Endothelial cell of umbilical vein (primary cell): ENCODE measurements at regions not wholly inside any gene's neighbourhood (a gene's known extent, or its start where the extent isn't known, plus 50 kb on each side); places are given as distances from the start of the nearest gene placed in this dataset.

Experiments
- BruUV-seq: library from RNA; stranded (reverse); fragments of 400-500 nt; replicated peaks from 2 replicates; lab custom pipeline; 2021; lab: Mats Ljungman, UMichigan
- CTCF ChIA-PET: fragments of 300-600, 350-600 bp; sonication (Branson Sonifier 250); formaldehyde crosslinking; loops from one replicate; lab custom pipeline; 2021; ENCODE audit warnings: antibody characterized with exemption, inconsistent platforms; lab: Charles Lee
- POLR2A ChIA-PET: fragments of 300-600, 350-600 bp; sonication (Branson Sonifier 250); formaldehyde crosslinking; loops from one replicate; lab custom pipeline; 2021; ENCODE audit warnings: antibody characterized with exemption, inconsistent platforms; lab: Charles Lee
- DNase-seq: peaks from one replicate; pipeline ENCODE4 v3.0.0-alpha.2; 2011; ENCODE audit warnings: low read depth, low spot score
- FAIRE-seq: peaks from 2 replicates; lab custom pipeline; 2011; peaks lifted over from hg19 to GRCh38; lab: Jason Lieb, UNC
- H2AFZ ChIP-seq: 2 replicates; pipeline ENCODE4 v1.6.0; 2012; ENCODE audit warnings: low read depth, low read length, control low read depth, inconsistent platforms
- H3K27ac ChIP-seq: 2 replicates; pipeline ENCODE4 v1.5.1; 2011; ENCODE audit warnings: low read depth, mild to moderate bottlenecking, control low read depth, low read length, moderate library complexity; ENCODE audit not compliant: insufficient read depth
- H3K27me3 ChIP-seq, 2 experiments: 2 replicates each; pipeline versions ENCODE4 v1.6.0 to v1.6.1; 2011; ENCODE audit warnings: low read length in 2 of 2, mixed read lengths in 1 of 2; ENCODE audit not compliant: control insufficient read depth in 2 of 2, insufficient read depth in 2 of 2
- H3K36me3 ChIP-seq, 2 experiments: 2 replicates in 1 of 2; 3 replicates in 1 of 2; pipeline ENCODE4 v1.5.1; 2011; ENCODE audit warnings: low read length in 2 of 2, mild to moderate bottlenecking in 1 of 2, moderate library complexity in 1 of 2; ENCODE audit not compliant: control insufficient read depth in 2 of 2, insufficient read depth in 2 of 2; ENCODE audit errors: extremely low read depth in 1 of 2
- H3K4me1 ChIP-seq: 3 replicates; pipeline ENCODE4 v1.5.1; 2011; ENCODE audit warnings: mild to moderate bottlenecking, low read length; ENCODE audit not compliant: control insufficient read depth, insufficient read depth; ENCODE audit errors: extremely low read depth
- H3K4me2 ChIP-seq: 2 replicates; pipeline ENCODE4 v1.6.1; 2011; ENCODE audit warnings: low read length, control low read depth, mixed read lengths; ENCODE audit not compliant: insufficient read depth
- H3K4me3 ChIP-seq, 3 experiments: fragments of 200-600 bp in 1 of 3; sonication (generic), shearing (Covaris generic) in 1 of 3; replicated peaks in 1 of 3; 2 replicates each; pipeline ENCODE4 v1.5.1; 2011 to 2016; ENCODE audit warnings: control low read depth in 3 of 3, low read length in 3 of 3, mild to moderate bottlenecking in 2 of 3, inconsistent platforms in 1 of 3, low read depth in 1 of 3, moderate library complexity in 1 of 3; ENCODE audit not compliant: insufficient read depth in 1 of 3
- H3K79me2 ChIP-seq: 2 replicates; pipeline ENCODE4 v1.6.0; 2012; ENCODE audit warnings: low read length, inconsistent platforms; ENCODE audit not compliant: control insufficient read depth, insufficient read depth
- H3K9ac ChIP-seq: replicated peaks from 2 replicates; pipeline ENCODE3; 2011; ENCODE audit warnings: low read length, control low read depth; ENCODE audit not compliant: insufficient read depth; ENCODE audit errors: extremely low read depth
- H3K9me1 ChIP-seq: replicated peaks from 3 replicates; pipeline ENCODE4 v1.6.0; 2011; ENCODE audit warnings: mild to moderate bottlenecking, low read length; ENCODE audit not compliant: control insufficient read depth, insufficient read depth; ENCODE audit errors: extremely low read depth
- H3K9me3 ChIP-seq: replicated peaks from 2 replicates; pipeline ENCODE4 v1.5.1; 2012; ENCODE audit warnings: low read length, inconsistent platforms; ENCODE audit not compliant: control insufficient read depth, insufficient read depth
- H4K20me1 ChIP-seq: replicated peaks from 2 replicates; pipeline ENCODE3; 2011; ENCODE audit warnings: mild to moderate bottlenecking, low read length; ENCODE audit not compliant: control insufficient read depth, insufficient read depth; ENCODE audit errors: extremely low read depth
- CTCF ChIP-seq, 2 donors: IDR thresholded peaks; 1 replicate in 1 of 2; 2 replicates in 1 of 2; pipeline ENCODE4 v1.5.1; 2011; ENCODE audit warnings: low read length in 2 of 2, mild to moderate bottlenecking in 2 of 2, moderate library complexity in 2 of 2, control low read depth in 1 of 2, inconsistent platforms in 1 of 2, low read depth in 1 of 2; ENCODE audit not compliant: insufficient read depth in 1 of 2; ENCODE audit errors: extremely low read depth in 1 of 2
- EZH2 ChIP-seq: IDR thresholded peaks from 2 replicates; pipeline ENCODE4 v1.6.1; 2012; ENCODE audit warnings: borderline replicate concordance, low read depth, mild to moderate bottlenecking, moderate library complexity, low read length, inconsistent platforms; ENCODE audit not compliant: severe bottlenecking
- GATA2 ChIP-seq: IDR thresholded peaks from 2 replicates; pipeline ENCODE4 v1.7.0; 2011; ENCODE audit warnings: low read depth, mild to moderate bottlenecking, moderate library complexity, mixed read lengths, low read length; ENCODE audit not compliant: insufficient read length, insufficient read depth
- JUN ChIP-seq: IDR thresholded peaks from 2 replicates; pipeline ENCODE4 v1.6.1; 2011; ENCODE audit warnings: borderline replicate concordance, low read depth; ENCODE audit not compliant: insufficient read length, insufficient read depth
- MAX ChIP-seq: IDR thresholded peaks from 2 replicates; pipeline ENCODE4 v1.6.1; 2011; ENCODE audit not compliant: insufficient read depth, insufficient read length
- MYC ChIP-seq: IDR thresholded peaks from one replicate; pipeline ENCODE4 v1.6.1; 2011; ENCODE audit warnings: mild to moderate bottlenecking, low read depth, low read length
- POLR2A ChIP-seq: IDR thresholded peaks from 2 replicates; pipeline ENCODE4 v1.6.1; 2012; ENCODE audit warnings: low read depth, mild to moderate bottlenecking, control low read depth, low read length
- POLR2AphosphoS5 ChIP-seq: IDR thresholded peaks from 2 replicates; pipeline ENCODE4 v1.6.1; 2012; ENCODE audit warnings: low read depth, mild to moderate bottlenecking, control low read depth, low read length, moderate library complexity; ENCODE audit not compliant: insufficient read depth
- dilution Hi-C: fragments of 300-500 bp; cut with MboI; formaldehyde crosslinking; loops from one replicate; pipeline ENCODE4 v1.15.0; 2019; ENCODE audit warnings: low sequenced_read_pairs; ENCODE audit not compliant: extremely low pct_ligation_motif_present
- intact Hi-C: fragments of 100-400 bp; cut with micrococcal nuclease; formaldehyde crosslinking; loops from one replicate; pipeline ENCODE4 v1.10.0; 2022

- Histone ChIP-seq H3K36me3 (no peaks in the 10 kb centered on the region), H3K79me2 (no peaks in the 10 kb centered on the region), H3K4me3 (no peak overlapping the region), H3K4me2 (no peak overlapping the region), H4K20me1 (no peaks in the 10 kb centered on the region), H3K9me3 (peaks cover 4% of the 10 kb centered on the region), H3K27me3 (no peaks in the 10 kb centered on the region), H3K4me1 (no peaks in the 10 kb centered on the region), H3K9me1 (no peaks in the 10 kb centered on the region), H2AFZ (no peak overlapping the region), H3K27ac (no peak overlapping the region), H3K9ac (no peak overlapping the region)
- no TSS peak for BruUV-seq
- dilution Hi-C loops (no loop called here), intact Hi-C loops (no loop called here)
- ChIA-PET POLR2A (no interaction called here), CTCF (no interaction called here)
- FAIRE-seq: no peak
- no peak for DNase-seq
- no peak for TF ChIP-seq POLR2A
- TF ChIP-seq POLR2AphosphoS5: no peak
- no peak for TF ChIP-seq GATA2
- no peak for TF ChIP-seq JUN
- no peak for TF ChIP-seq MYC
- TF ChIP-seq EZH2: no peak
- no peak for TF ChIP-seq CTCF (IDR thresholded peaks at IDR 0.05; ENCODE audit: extremely low read depth in 1 of 2, insufficient read depth in 1 of 2, low read depth in 1 of 2, low read length in 2 of 2)
- TF ChIP-seq MAX: no peak
Observed at GRCh38 chr3:118108769-118109168, 925.9 kb downstream of the IGSF11 start.
